ENCODE measurements at regions not wholly inside any gene's neighbourhood (a gene's known extent, or its start where the extent isn't known, plus 50 kb on each side); places are given as distances from the start of the nearest gene placed in this dataset.
A peak's percentile ranks its signal among the peaks of the same experiment; 100 is the strongest.

- TF ChIP-seq, protein P1, sequence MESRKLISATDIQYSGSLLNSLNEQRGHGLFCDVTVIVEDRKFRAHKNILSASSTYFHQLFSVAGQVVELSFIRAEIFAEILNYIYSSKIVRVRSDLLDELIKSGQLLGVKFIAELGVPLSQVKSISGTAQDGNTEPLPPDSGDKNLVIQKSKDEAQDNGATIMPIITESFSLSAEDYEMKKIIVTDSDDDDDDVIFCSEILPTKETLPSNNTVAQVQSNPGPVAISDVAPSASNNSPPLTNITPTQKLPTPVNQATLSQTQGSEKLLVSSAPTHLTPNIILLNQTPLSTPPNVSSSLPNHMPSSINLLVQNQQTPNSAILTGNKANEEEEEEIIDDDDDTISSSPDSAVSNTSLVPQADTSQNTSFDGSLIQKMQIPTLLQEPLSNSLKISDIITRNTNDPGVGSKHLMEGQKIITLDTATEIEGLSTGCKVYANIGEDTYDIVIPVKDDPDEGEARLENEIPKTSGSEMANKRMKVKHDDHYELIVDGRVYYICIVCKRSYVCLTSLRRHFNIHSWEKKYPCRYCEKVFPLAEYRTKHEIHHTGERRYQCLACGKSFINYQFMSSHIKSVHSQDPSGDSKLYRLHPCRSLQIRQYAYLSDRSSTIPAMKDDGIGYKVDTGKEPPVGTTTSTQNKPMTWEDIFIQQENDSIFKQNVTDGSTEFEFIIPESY (CRISPR knock-in tag; IDR thresholded peaks at IDR 0.05) = no peak
These were observed 130.1 kb upstream of the NEDD9 start (continued) for GRCh38 chr6:11362564-11362963.

- intact Hi-C loops (cut with micrococcal nuclease; ENCODE audit: unreplicated experiment) = no loop called here
- Histone ChIP-seq H3K79me2 (ENCODE audit: insufficient read depth, low read length) (no peaks in the 10 kb centered on the region), H3K4me1 (ENCODE audit: insufficient read depth, low read length) (peaks cover 54% of the 10 kb centered on the region), H4K20me1 (ENCODE audit: insufficient read depth, low read length) (no peaks in the 10 kb centered on the region), H3K9me3 (ENCODE audit: low read length) (no peaks in the 10 kb centered on the region), H3K27ac (ENCODE audit: extremely low read length, insufficient read depth, low read length) (peak overlapping the region; percentile 78), H3K36me3 (replicated peaks in 1 of 2; ENCODE audit: control insufficient read depth in 1 of 2, insufficient read depth in 2 of 2, low read length in 2 of 2) (no peaks in the 10 kb centered on the region), H3K27me3 (ENCODE audit: control insufficient read depth in 1 of 2, insufficient read depth in 2 of 2, low read length in 2 of 2) (no peaks in the 10 kb centered on the region), H3K4me3 (replicated peaks in 1 of 3; ENCODE audit: insufficient read depth in 1 of 3, low read depth in 2 of 3, low read length in 3 of 3) (no peak overlapping the region), H2AFZ (ENCODE audit: low read length) (no peak overlapping the region), H3K4me2 (ENCODE audit: low read depth, low read length) (peak overlapping the region; percentile 33), H3K9ac (ENCODE audit: insufficient read depth, low read depth, low read length) (peak overlapping the region; percentile 53)
- WGBS (ENCODE audit: low lambda C conversion rate) = 58% methylated on average over 4 of the region's 4 CpGs
- BruUV-seq (replicated peaks) = no TSS peak
- CTCF ChIA-PET (ENCODE audit: low intra/inter-chr PET ratio, low total read pairs) = no interaction called here
- POLR2A ChIA-PET = interaction anchor here (0.8 to 1.9 kb wide), 12 partner anchors 8 to 157 kb away, joined by 3 to 27 read pairs (median 4); partner anchors contain the start of gene NEDD9
- peak; percentile 94 for ATAC-seq
- in situ Hi-C loops (cut with HindIII; ENCODE audit: extremely low pct_ligation_motif_present, low pct_unique_long_range_greater_than_20kb) = no loop called here
- DNase-seq (ENCODE audit: low spot score) = peak; percentile 93
- peak; percentile 46 for FAIRE-seq
- TF ChIP-seq, protein P2, sequence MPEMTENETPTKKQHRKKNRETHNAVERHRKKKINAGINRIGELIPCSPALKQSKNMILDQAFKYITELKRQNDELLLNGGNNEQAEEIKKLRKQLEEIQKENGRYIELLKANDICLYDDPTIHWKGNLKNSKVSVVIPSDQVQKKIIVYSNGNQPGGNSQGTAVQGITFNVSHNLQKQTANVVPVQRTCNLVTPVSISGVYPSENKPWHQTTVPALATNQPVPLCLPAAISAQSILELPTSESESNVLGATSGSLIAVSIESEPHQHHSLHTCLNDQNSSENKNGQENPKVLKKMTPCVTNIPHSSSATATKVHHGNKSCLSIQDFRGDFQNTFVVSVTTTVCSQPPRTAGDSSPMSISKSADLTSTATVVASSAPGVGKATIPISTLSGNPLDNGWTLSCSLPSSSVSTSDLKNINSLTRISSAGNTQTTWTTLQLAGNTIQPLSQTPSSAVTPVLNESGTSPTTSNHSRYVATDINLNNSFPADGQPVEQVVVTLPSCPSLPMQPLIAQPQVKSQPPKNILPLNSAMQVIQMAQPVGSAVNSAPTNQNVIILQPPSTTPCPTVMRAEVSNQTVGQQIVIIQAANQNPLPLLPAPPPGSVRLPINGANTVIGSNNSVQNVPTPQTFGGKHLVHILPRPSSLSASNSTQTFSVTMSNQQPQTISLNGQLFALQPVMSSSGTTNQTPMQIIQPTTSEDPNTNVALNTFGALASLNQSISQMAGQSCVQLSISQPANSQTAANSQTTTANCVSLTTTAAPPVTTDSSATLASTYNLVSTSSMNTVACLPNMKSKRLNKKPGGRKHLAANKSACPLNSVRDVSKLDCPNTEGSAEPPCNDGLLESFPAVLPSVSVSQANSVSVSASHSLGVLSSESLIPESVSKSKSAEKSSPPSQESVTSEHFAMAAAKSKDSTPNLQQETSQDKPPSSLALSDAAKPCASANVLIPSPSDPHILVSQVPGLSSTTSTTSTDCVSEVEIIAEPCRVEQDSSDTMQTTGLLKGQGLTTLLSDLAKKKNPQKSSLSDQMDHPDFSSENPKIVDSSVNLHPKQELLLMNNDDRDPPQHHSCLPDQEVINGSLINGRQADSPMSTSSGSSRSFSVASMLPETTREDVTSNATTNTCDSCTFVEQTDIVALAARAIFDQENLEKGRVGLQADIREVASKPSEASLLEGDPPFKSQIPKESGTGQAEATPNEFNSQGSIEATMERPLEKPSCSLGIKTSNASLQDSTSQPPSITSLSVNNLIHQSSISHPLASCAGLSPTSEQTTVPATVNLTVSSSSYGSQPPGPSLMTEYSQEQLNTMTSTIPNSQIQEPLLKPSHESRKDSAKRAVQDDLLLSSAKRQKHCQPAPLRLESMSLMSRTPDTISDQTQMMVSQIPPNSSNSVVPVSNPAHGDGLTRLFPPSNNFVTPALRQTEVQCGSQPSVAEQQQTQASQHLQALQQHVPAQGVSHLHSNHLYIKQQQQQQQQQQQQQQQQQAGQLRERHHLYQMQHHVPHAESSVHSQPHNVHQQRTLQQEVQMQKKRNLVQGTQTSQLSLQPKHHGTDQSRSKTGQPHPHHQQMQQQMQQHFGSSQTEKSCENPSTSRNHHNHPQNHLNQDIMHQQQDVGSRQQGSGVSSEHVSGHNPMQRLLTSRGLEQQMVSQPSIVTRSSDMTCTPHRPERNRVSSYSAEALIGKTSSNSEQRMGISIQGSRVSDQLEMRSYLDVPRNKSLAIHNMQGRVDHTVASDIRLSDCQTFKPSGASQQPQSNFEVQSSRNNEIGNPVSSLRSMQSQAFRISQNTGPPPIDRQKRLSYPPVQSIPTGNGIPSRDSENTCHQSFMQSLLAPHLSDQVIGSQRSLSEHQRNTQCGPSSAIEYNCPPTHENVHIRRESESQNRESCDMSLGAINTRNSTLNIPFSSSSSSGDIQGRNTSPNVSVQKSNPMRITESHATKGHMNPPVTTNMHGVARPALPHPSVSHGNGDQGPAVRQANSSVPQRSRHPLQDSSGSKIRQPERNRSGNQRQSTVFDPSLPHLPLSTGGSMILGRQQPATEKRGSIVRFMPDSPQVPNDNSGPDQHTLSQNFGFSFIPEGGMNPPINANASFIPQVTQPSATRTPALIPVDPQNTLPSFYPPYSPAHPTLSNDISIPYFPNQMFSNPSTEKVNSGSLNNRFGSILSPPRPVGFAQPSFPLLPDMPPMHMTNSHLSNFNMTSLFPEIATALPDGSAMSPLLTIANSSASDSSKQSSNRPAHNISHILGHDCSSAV (CRISPR knock-in tag; IDR thresholded peaks at IDR 0.05; ENCODE audit: borderline replicate concordance) = 0 out of 2 replicates have a peak, but pooled peaks have one; percentile 47
- TF ChIP-seq, protein P3, sequence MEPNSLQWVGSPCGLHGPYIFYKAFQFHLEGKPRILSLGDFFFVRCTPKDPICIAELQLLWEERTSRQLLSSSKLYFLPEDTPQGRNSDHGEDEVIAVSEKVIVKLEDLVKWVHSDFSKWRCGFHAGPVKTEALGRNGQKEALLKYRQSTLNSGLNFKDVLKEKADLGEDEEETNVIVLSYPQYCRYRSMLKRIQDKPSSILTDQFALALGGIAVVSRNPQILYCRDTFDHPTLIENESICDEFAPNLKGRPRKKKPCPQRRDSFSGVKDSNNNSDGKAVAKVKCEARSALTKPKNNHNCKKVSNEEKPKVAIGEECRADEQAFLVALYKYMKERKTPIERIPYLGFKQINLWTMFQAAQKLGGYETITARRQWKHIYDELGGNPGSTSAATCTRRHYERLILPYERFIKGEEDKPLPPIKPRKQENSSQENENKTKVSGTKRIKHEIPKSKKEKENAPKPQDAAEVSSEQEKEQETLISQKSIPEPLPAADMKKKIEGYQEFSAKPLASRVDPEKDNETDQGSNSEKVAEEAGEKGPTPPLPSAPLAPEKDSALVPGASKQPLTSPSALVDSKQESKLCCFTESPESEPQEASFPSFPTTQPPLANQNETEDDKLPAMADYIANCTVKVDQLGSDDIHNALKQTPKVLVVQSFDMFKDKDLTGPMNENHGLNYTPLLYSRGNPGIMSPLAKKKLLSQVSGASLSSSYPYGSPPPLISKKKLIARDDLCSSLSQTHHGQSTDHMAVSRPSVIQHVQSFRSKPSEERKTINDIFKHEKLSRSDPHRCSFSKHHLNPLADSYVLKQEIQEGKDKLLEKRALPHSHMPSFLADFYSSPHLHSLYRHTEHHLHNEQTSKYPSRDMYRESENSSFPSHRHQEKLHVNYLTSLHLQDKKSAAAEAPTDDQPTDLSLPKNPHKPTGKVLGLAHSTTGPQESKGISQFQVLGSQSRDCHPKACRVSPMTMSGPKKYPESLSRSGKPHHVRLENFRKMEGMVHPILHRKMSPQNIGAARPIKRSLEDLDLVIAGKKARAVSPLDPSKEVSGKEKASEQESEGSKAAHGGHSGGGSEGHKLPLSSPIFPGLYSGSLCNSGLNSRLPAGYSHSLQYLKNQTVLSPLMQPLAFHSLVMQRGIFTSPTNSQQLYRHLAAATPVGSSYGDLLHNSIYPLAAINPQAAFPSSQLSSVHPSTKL (CRISPR knock-in tag; IDR thresholded peaks at IDR 0.05) = peak; percentile 92
- TF ChIP-seq ZNF33A (CRISPR knock-in tag; IDR thresholded peaks at IDR 0.05; ENCODE audit: borderline replicate concordance) (no peak), NR2F6 (IDR thresholded peaks at IDR 0.05) (0 out of 2 replicates have a peak, but pooled peaks have one; percentile 36), NR2F6 (CRISPR knock-in tag; IDR thresholded peaks at IDR 0.05) (peak; percentile 50; the same call in 1 of the 2 replicates), KLF11 (CRISPR knock-in tag; IDR thresholded peaks at IDR 0.05) (0 out of 2 replicates have a peak, but pooled peaks have one; percentile 21)
These were observed 126.7 kb upstream of the NEDD9 start for GRCh38 chr6:11358904-11359830.

All from HepG2 (cell line).